ENCODE measurements at regions not wholly inside any gene's neighbourhood (a gene's known extent, or its start where the extent isn't known, plus 50 kb on each side); places are given as distances from the start of the nearest gene placed in this dataset.

DNA sequence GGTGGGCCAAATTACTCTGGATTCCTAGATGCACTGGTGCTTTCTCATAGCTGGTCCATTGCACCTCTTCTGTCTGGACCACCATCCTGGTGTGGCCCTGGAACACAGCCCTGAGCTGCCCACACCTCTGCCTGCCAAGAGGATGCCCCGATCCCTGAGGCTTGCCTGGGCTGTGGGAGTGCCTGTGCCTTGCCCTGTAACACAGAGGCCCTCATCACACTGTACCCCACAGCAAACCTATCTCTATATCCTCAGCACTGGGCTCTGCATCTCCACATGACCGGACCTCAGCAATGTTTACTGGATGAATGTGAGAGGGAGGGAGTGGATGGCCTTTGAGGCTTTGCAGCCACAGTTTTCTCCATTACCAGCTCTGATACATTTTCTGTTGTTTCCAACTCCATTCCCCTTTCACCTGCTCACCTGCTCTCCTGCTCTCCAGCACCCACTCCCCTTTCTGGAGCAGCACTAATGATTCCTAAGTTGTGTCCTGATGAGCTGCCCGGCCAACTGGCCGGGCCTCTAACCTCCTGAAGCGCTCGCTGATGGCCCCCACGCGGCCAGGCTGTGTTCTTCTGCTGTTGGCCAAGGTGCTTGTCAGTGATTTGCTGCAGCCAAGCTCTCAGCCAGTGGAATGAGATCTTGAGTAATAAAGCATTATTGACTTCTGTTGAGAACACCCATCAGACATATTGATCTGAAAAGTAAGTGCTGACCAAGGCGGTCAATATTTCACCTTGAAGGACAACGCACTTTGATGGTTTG lies 232.6 kb downstream of the TEX29 start:
- TF ChIP-seq, protein P1, sequence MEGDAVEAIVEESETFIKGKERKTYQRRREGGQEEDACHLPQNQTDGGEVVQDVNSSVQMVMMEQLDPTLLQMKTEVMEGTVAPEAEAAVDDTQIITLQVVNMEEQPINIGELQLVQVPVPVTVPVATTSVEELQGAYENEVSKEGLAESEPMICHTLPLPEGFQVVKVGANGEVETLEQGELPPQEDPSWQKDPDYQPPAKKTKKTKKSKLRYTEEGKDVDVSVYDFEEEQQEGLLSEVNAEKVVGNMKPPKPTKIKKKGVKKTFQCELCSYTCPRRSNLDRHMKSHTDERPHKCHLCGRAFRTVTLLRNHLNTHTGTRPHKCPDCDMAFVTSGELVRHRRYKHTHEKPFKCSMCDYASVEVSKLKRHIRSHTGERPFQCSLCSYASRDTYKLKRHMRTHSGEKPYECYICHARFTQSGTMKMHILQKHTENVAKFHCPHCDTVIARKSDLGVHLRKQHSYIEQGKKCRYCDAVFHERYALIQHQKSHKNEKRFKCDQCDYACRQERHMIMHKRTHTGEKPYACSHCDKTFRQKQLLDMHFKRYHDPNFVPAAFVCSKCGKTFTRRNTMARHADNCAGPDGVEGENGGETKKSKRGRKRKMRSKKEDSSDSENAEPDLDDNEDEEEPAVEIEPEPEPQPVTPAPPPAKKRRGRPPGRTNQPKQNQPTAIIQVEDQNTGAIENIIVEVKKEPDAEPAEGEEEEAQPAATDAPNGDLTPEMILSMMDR (IDR thresholded peaks at IDR 0.05), result no peak
- no peak for TF ChIP-seq POLR2A (IDR thresholded peaks at IDR 0.05)
